HG03460 (cell line): ENCODE measurements at regions not wholly inside any gene's neighbourhood (a gene's known extent, or its start where the extent isn't known, plus 50 kb on each side); places are given as distances from the start of the nearest gene placed in this dataset.
"Not testable (repeated sequence)": the region's sequence is repeated elsewhere in the genome, so short reads cannot be mapped to it uniquely, and the experiment has no call there.

Experiments used
- ATAC-seq: cut with Tn5 transposase; IDR thresholded peaks from one replicate; pipeline ENCODE4 v1.9.1; 2021; ENCODE audit not compliant: unreplicated experiment

- ATAC-seq: no peak
Measured at GRCh38 chr10:91080776-91081175, 139.7 kb upstream of the PCGF5 start.

GRCh38 chr10:91082447-91082846 is 138.0 kb upstream of the PCGF5 start:
- ATAC-seq: no peak

- no peak for ATAC-seq
Measured at GRCh38 chr10:91088300-91089140, 131.9 kb upstream of the PCGF5 start.

- ATAC-seq: no peak
Measured at GRCh38 chr10:91090761-91091529, 129.5 kb upstream of the PCGF5 start.

GRCh38 chr10:91091780-91092179 is 128.7 kb upstream of the PCGF5 start:
- no peak for ATAC-seq

GRCh38 chr10:91096274-91096673 is 124.2 kb upstream of the PCGF5 start:
- ATAC-seq: no peak

GRCh38 chr10:91097313-91097712 is 123.2 kb upstream of the PCGF5 start:
- no peak for ATAC-seq

- ATAC-seq: not testable (repeated sequence)
Measured at GRCh38 chr10:91098021-91098420, 122.4 kb upstream of the PCGF5 start.

- peak; percentile 69 for ATAC-seq
Measured at GRCh38 chr10:91103384-91104192, 116.9 kb upstream of the PCGF5 start.

GRCh38 chr10:91104193-91105041 is 116.0 kb upstream of the PCGF5 start:
- ATAC-seq: peak; percentile 18

- no peak for ATAC-seq
Measured at GRCh38 chr10:91105269-91105668, 115.2 kb upstream of the PCGF5 start.

- no peak for ATAC-seq
Measured at GRCh38 chr10:91108820-91109219, 111.6 kb upstream of the PCGF5 start.

- no peak for ATAC-seq
Measured at GRCh38 chr10:91111060-91111459, 109.4 kb upstream of the PCGF5 start.

- no peak for ATAC-seq
Measured at GRCh38 chr10:91115618-91116390, 104.7 kb upstream of the PCGF5 start.

GRCh38 chr10:91117505-91117904 is 103.0 kb upstream of the PCGF5 start:
- ATAC-seq: no peak

- no peak for ATAC-seq
Measured at GRCh38 chr10:91120348-91120747, 100.1 kb upstream of the PCGF5 start.

GRCh38 chr10:91123261-91123660 is 97.2 kb upstream of the PCGF5 start:
- ATAC-seq: no peak

GRCh38 chr10:91124016-91124415 is 96.4 kb upstream of the PCGF5 start:
- ATAC-seq: no peak

GRCh38 chr10:91126471-91126870 is 94.0 kb upstream of the PCGF5 start:
- no peak for ATAC-seq
